Activated CD4-positive, alpha-beta T cell treated with anti-CD3 and anti-CD28 coated beads for 36 hours (primary cell): ENCODE measurements at regions not wholly inside any gene's neighbourhood (a gene's known extent, or its start where the extent isn't known, plus 50 kb on each side); places are given as distances from the start of the nearest gene placed in this dataset.

Experiments
- ATAC-seq: fragments of 200-7000 bp; cut with Tn5 transposase; one replicate; pipeline ENCODE4 v1.10.0; 2021; ENCODE audit warnings: mild to moderate bottlenecking, moderate library complexity
- CTCF ChIA-PET: fragments of 350-600 bp; sonication (Branson Sonifier 250); formaldehyde crosslinking; loops from one replicate; lab custom pipeline; 2021; ENCODE audit warnings: antibody characterized with exemption; lab: Charles Lee
- POLR2A ChIA-PET: fragments of 350-600 bp; sonication (Branson Sonifier 250); formaldehyde crosslinking; loops from one replicate; lab custom pipeline; 2021; ENCODE audit warnings: antibody characterized with exemption, inconsistent platforms; lab: Charles Lee
- DNase-seq: peaks from one replicate; pipeline ENCODE4 v3.0.0-alpha.2; 2020
- H3K27ac Mint-ChIP-seq: one replicate; pipeline ENCODE4 v1.8.0; 2021; ENCODE audit warnings: mixed read lengths
- H3K27me3 Mint-ChIP-seq: one replicate; pipeline ENCODE4 v1.8.0; 2021; ENCODE audit warnings: mixed read lengths
- H3K36me3 Mint-ChIP-seq: one replicate; pipeline ENCODE4 v1.8.0; 2021; ENCODE audit warnings: low read depth, mixed read lengths
- H3K4me1 Mint-ChIP-seq: one replicate; pipeline ENCODE4 v1.8.0; 2021; ENCODE audit warnings: mixed read lengths
- H3K4me3 Mint-ChIP-seq: one replicate; pipeline ENCODE4 v1.8.0; 2021; ENCODE audit warnings: mild to moderate bottlenecking, moderate library complexity, mixed read lengths
- H3K9me3 Mint-ChIP-seq: one replicate; pipeline ENCODE4 v1.8.0; 2021; ENCODE audit warnings: low read depth, mixed read lengths
- intact Hi-C, 2 experiments: fragments of 100-400 bp; cut with DNase I in 1 of 2; cut with micrococcal nuclease in 1 of 2; formaldehyde crosslinking; loops; one replicate each; pipeline versions ENCODE4 v1.14.2 to v1.15.1; 2022 to 2024; cut with DNase I, micrococcal nuclease

- peaks cover 3% of the 10 kb centered on the region for H3K27me3 Mint-ChIP-seq
- CTCF ChIA-PET = no interaction called here
- H3K4me3 Mint-ChIP-seq = no peak overlapping the region
- no peak overlapping the region for H3K27ac Mint-ChIP-seq
- no peaks in the 10 kb centered on the region for H3K9me3 Mint-ChIP-seq
- H3K4me1 Mint-ChIP-seq = no peaks in the 10 kb centered on the region
- intact Hi-C loops = no loop called here
- no peaks in the 10 kb centered on the region for H3K36me3 Mint-ChIP-seq
- POLR2A ChIA-PET = no interaction called here
- DNase-seq = no peak
- no peak for ATAC-seq
Observed at GRCh38 chr2:223511168-223511567, 91.0 kb downstream of the SCG2 start.

- no peaks in the 10 kb centered on the region for H3K36me3 Mint-ChIP-seq
- POLR2A ChIA-PET = no interaction called here
- no peaks in the 10 kb centered on the region for H3K9me3 Mint-ChIP-seq
Observed at GRCh38 chr2:223513771-223514455, 88.2 kb downstream of the SCG2 start.

GRCh38 chr2:223519471-223519870 lies 82.7 kb downstream of the SCG2 start:
- Mint-ChIP-seq H3K27ac (no peak overlapping the region), H3K9me3 (no peaks in the 10 kb centered on the region), H3K36me3 (no peaks in the 10 kb centered on the region), H3K4me1 (no peaks in the 10 kb centered on the region), H3K27me3 (no peaks in the 10 kb centered on the region), H3K4me3 (no peak overlapping the region)
- POLR2A ChIA-PET = no interaction called here
- CTCF ChIA-PET = no interaction called here
- no peak for ATAC-seq
- DNase-seq = no peak
- intact Hi-C loops = no loop called here

More at GRCh38 chr2:223513771-223514455, 88.2 kb downstream of the SCG2 start:
- intact Hi-C loops = no loop called here
- DNase-seq = no peak
- no peak overlapping the region for H3K27ac Mint-ChIP-seq
- no peaks in the 10 kb centered on the region for H3K4me1 Mint-ChIP-seq
- no peak overlapping the region for H3K4me3 Mint-ChIP-seq
- no peak for ATAC-seq
- peaks cover 3% of the 10 kb centered on the region for H3K27me3 Mint-ChIP-seq
- CTCF ChIA-PET = no interaction called here

GRCh38 chr2:223522796-223523195 lies 79.4 kb downstream of the SCG2 start:
- Mint-ChIP-seq H3K27ac (no peak overlapping the region), H3K27me3 (no peaks in the 10 kb centered on the region), H3K36me3 (no peaks in the 10 kb centered on the region), H3K9me3 (no peaks in the 10 kb centered on the region), H3K4me3 (no peak overlapping the region), H3K4me1 (no peaks in the 10 kb centered on the region)
- ChIA-PET POLR2A (no interaction called here), CTCF (no interaction called here)
- DNase-seq = no peak
- ATAC-seq = no peak
- intact Hi-C loops = loop anchor here in 1 of 2 experiments (10.0 kb wide), 1 partner anchor 548 kb away; no protein-coding TSS in a partner anchor

- CTCF ChIA-PET = no interaction called here
- Mint-ChIP-seq H3K9me3 (no peaks in the 10 kb centered on the region), H3K27me3 (no peaks in the 10 kb centered on the region), H3K36me3 (no peaks in the 10 kb centered on the region), H3K4me3 (no peak overlapping the region), H3K4me1 (no peaks in the 10 kb centered on the region), H3K27ac (no peak overlapping the region)
- ATAC-seq = no peak
- intact Hi-C loops = loop anchor here in 1 of 2 experiments (10.0 kb wide), 1 partner anchor 549 kb away; no protein-coding TSS in a partner anchor
- no peak for DNase-seq
- POLR2A ChIA-PET = no interaction called here
Observed at GRCh38 chr2:223523551-223524001, 78.6 kb downstream of the SCG2 start.

- CTCF ChIA-PET = no interaction called here
- H3K9me3 Mint-ChIP-seq = no peaks in the 10 kb centered on the region
- no peaks in the 10 kb centered on the region for H3K4me1 Mint-ChIP-seq
Observed at GRCh38 chr2:223524066-223524465, 78.1 kb downstream of the SCG2 start.

GRCh38 chr2:223526106-223526505 lies 76.1 kb downstream of the SCG2 start:
- Mint-ChIP-seq H3K27me3 (no peaks in the 10 kb centered on the region), H3K36me3 (no peaks in the 10 kb centered on the region), H3K4me3 (no peak overlapping the region), H3K27ac (no peak overlapping the region), H3K9me3 (no peaks in the 10 kb centered on the region), H3K4me1 (no peaks in the 10 kb centered on the region)
- DNase-seq = no peak
- ATAC-seq = no peak
- POLR2A ChIA-PET = no interaction called here
- intact Hi-C loops = loop anchor here in 1 of 2 experiments (10.0 kb wide), 1 partner anchor 551 kb away; no protein-coding TSS in a partner anchor
- CTCF ChIA-PET = no interaction called here

More at GRCh38 chr2:223524066-223524465, 78.1 kb downstream of the SCG2 start:
- Mint-ChIP-seq H3K4me3 (no peak overlapping the region), H3K36me3 (no peaks in the 10 kb centered on the region), H3K27me3 (no peaks in the 10 kb centered on the region), H3K27ac (no peak overlapping the region)
- POLR2A ChIA-PET = no interaction called here
- intact Hi-C loops = loop anchor here in 1 of 2 experiments (10.0 kb wide), 1 partner anchor 549 kb away; no protein-coding TSS in a partner anchor
- DNase-seq (no peak), ATAC-seq (no peak)

- no peaks in the 10 kb centered on the region for H3K9me3 Mint-ChIP-seq
- no peak overlapping the region for H3K4me3 Mint-ChIP-seq
- H3K4me1 Mint-ChIP-seq = no peaks in the 10 kb centered on the region
- DNase-seq (no peak), ATAC-seq (no peak)
- no peak overlapping the region for H3K27ac Mint-ChIP-seq
- ChIA-PET CTCF (no interaction called here), POLR2A (no interaction called here)
- H3K27me3 Mint-ChIP-seq = no peaks in the 10 kb centered on the region
- intact Hi-C loops = loop anchor here in 1 of 2 experiments (10.0 kb wide), 1 partner anchor 553 kb away; no protein-coding TSS in a partner anchor
- no peaks in the 10 kb centered on the region for H3K36me3 Mint-ChIP-seq
Observed at GRCh38 chr2:223528036-223528435, 74.1 kb downstream of the SCG2 start.

- DNase-seq (no peak), ATAC-seq (no peak)
- Mint-ChIP-seq H3K4me1 (no peaks in the 10 kb centered on the region), H3K4me3 (no peak overlapping the region), H3K27ac (no peak overlapping the region), H3K9me3 (no peaks in the 10 kb centered on the region), H3K27me3 (no peaks in the 10 kb centered on the region), H3K36me3 (no peaks in the 10 kb centered on the region)
- intact Hi-C loops = loop anchor here in 1 of 2 experiments (10.0 kb wide), 1 partner anchor 555 kb away; no protein-coding TSS in a partner anchor
- CTCF ChIA-PET = no interaction called here
- POLR2A ChIA-PET = no interaction called here
Observed at GRCh38 chr2:223529696-223530095, 72.5 kb downstream of the SCG2 start.

- Mint-ChIP-seq H3K36me3 (no peaks in the 10 kb centered on the region), H3K27me3 (no peaks in the 10 kb centered on the region), H3K4me3 (no peak overlapping the region), H3K9me3 (no peaks in the 10 kb centered on the region), H3K27ac (no peak overlapping the region), H3K4me1 (no peaks in the 10 kb centered on the region)
- POLR2A ChIA-PET = no interaction called here
- no peak for DNase-seq
- no peak for ATAC-seq
- CTCF ChIA-PET = no interaction called here
- intact Hi-C loops = no loop called here
Observed at GRCh38 chr2:223530811-223531210, 71.3 kb downstream of the SCG2 start.

GRCh38 chr2:223532161-223532560 lies 70.0 kb downstream of the SCG2 start:
- H3K27me3 Mint-ChIP-seq = no peaks in the 10 kb centered on the region
- no peaks in the 10 kb centered on the region for H3K4me1 Mint-ChIP-seq
- ChIA-PET POLR2A (no interaction called here), CTCF (no interaction called here)
- H3K4me3 Mint-ChIP-seq = no peak overlapping the region
- DNase-seq (no peak), ATAC-seq (no peak)
- H3K27ac Mint-ChIP-seq = no peak overlapping the region
- H3K36me3 Mint-ChIP-seq = no peaks in the 10 kb centered on the region
- no peaks in the 10 kb centered on the region for H3K9me3 Mint-ChIP-seq
- intact Hi-C loops = no loop called here

GRCh38 chr2:223532712-223533111 lies 69.4 kb downstream of the SCG2 start:
- intact Hi-C loops = no loop called here
- H3K36me3 Mint-ChIP-seq = no peaks in the 10 kb centered on the region
- H3K27ac Mint-ChIP-seq = no peak overlapping the region
- no peaks in the 10 kb centered on the region for H3K4me1 Mint-ChIP-seq
- H3K27me3 Mint-ChIP-seq = no peaks in the 10 kb centered on the region
- no peak for DNase-seq
- H3K9me3 Mint-ChIP-seq = no peaks in the 10 kb centered on the region
- no peak overlapping the region for H3K4me3 Mint-ChIP-seq
- POLR2A ChIA-PET = no interaction called here
- no peak for ATAC-seq
- CTCF ChIA-PET = no interaction called here
